H9 (cell line): ENCODE measurements at regions not wholly inside any gene's neighbourhood (a gene's known extent, or its start where the extent isn't known, plus 50 kb on each side); places are given as distances from the start of the nearest gene placed in this dataset.
"Not testable (repeated sequence)": the region's sequence is repeated elsewhere in the genome, so short reads cannot be mapped to it uniquely, and the experiment has no call there.

Experiments
- DNase-seq: peaks from one replicate; pipeline ENCODE4 v3.0.0-alpha.2; 2017
- H2AFZ ChIP-seq: one replicate; pipeline ENCODE4 v1.6.1; 2013; ENCODE audit warnings: mild to moderate bottlenecking, low read length, control low read depth, moderate library complexity
- H2AK5ac ChIP-seq: 2 replicates; pipeline ENCODE4 v1.6.1; 2013; ENCODE audit warnings: low read length, control low read depth, mixed read lengths; ENCODE audit not compliant: insufficient read length
- H2BK120ac ChIP-seq: one replicate; pipeline ENCODE4 v1.6.1; 2013; ENCODE audit warnings: low read depth, mild to moderate bottlenecking, low read length, control low read depth, inconsistent platforms; ENCODE audit not compliant: poor library complexity, severe bottlenecking
- H2BK12ac ChIP-seq: 2 replicates; pipeline ENCODE4 v1.6.1; 2013; ENCODE audit warnings: low read length, control low read depth, mixed read lengths, low read depth; ENCODE audit not compliant: insufficient read length
- H2BK15ac ChIP-seq: 2 replicates; pipeline ENCODE4 v1.6.1; 2013; ENCODE audit warnings: low read depth, low read length, control low read depth
- H2BK20ac ChIP-seq: one replicate; pipeline ENCODE4 v1.6.1; 2013; ENCODE audit warnings: low read depth, mild to moderate bottlenecking, low read length, control low read depth, inconsistent platforms; ENCODE audit not compliant: poor library complexity, severe bottlenecking
- H2BK5ac ChIP-seq: 2 replicates; pipeline ENCODE4 v1.6.1; 2013; ENCODE audit warnings: low read length, control low read depth, mixed read lengths; ENCODE audit not compliant: insufficient read length
- H3K14ac ChIP-seq: 2 replicates; pipeline ENCODE4 v1.6.1; 2013; ENCODE audit warnings: low read length, control low read depth; ENCODE audit not compliant: insufficient read depth
- H3K18ac ChIP-seq: 2 replicates; pipeline ENCODE4 v1.6.1; 2013; ENCODE audit warnings: low read depth, mild to moderate bottlenecking, mixed read lengths, low read length, control low read depth; ENCODE audit not compliant: insufficient read length
- H3K23ac ChIP-seq: 2 replicates; pipeline ENCODE4 v1.6.1; 2013; ENCODE audit warnings: low read length, control low read depth, mixed read lengths, low read depth; ENCODE audit not compliant: insufficient read length
- H3K23me2 ChIP-seq: 2 replicates; pipeline ENCODE4 v1.6.1; 2013; ENCODE audit warnings: low read depth, mild to moderate bottlenecking, mixed read lengths, low read length, control low read depth; ENCODE audit not compliant: insufficient read length, poor library complexity, severe bottlenecking
- H3K27ac ChIP-seq: 2 replicates; pipeline ENCODE4 v1.5.1; 2013; ENCODE audit warnings: low read length, control low read depth, mixed read lengths, low read depth; ENCODE audit not compliant: insufficient read length
- H3K27me3 ChIP-seq: 2 replicates; pipeline ENCODE4 v1.6.1; 2013; ENCODE audit warnings: low read length, control low read depth, inconsistent platforms; ENCODE audit not compliant: insufficient read depth
- H3K4ac ChIP-seq: 2 replicates; pipeline ENCODE4 v1.6.1; 2013; ENCODE audit warnings: low read depth, mild to moderate bottlenecking, control low read depth, inconsistent platforms, low read length, moderate library complexity
- H3K4me1 ChIP-seq: 2 replicates; pipeline ENCODE4 v1.6.1; 2013; ENCODE audit warnings: low read length, control low read depth, inconsistent platforms; ENCODE audit not compliant: insufficient read depth
- H3K4me2 ChIP-seq: 2 replicates; pipeline ENCODE4 v1.6.1; 2013; ENCODE audit warnings: low read length, control low read depth, mixed read lengths; ENCODE audit not compliant: insufficient read length, insufficient read depth
- H3K56ac ChIP-seq: 2 replicates; pipeline ENCODE4 v1.6.1; 2013; ENCODE audit warnings: low read depth, mild to moderate bottlenecking, mixed read lengths, low read length, control low read depth; ENCODE audit not compliant: insufficient read length
- H3K79me1 ChIP-seq: 2 replicates; pipeline ENCODE4 v1.6.1; 2013; ENCODE audit warnings: low read depth, mild to moderate bottlenecking, moderate library complexity, low read length, control low read depth, inconsistent platforms; ENCODE audit not compliant: insufficient read depth, poor library complexity, severe bottlenecking
- H3K79me2 ChIP-seq: 2 replicates; pipeline ENCODE4 v1.6.1; 2013; ENCODE audit warnings: low read length, control low read depth, inconsistent platforms; ENCODE audit not compliant: insufficient read depth
- H3K9ac ChIP-seq: 2 replicates; pipeline ENCODE4 v1.6.1; 2013; ENCODE audit warnings: low read length, control low read depth, mixed read lengths; ENCODE audit not compliant: insufficient read length; ENCODE audit errors: extremely low read depth
- H3K9me3 ChIP-seq: one replicate; pipeline ENCODE4 v1.6.1; 2013; ENCODE audit warnings: low read depth, low read length, inconsistent platforms; ENCODE audit not compliant: control insufficient read depth
- H3T11ph ChIP-seq: one replicate; pipeline ENCODE4 v1.6.1; 2013; ENCODE audit warnings: mild to moderate bottlenecking, low read length, control low read depth, inconsistent platforms
- H4K20me1 ChIP-seq: one replicate; pipeline ENCODE4 v1.6.1; 2013; ENCODE audit not compliant: control insufficient read depth, insufficient read length, insufficient read depth
- H4K5ac ChIP-seq: 2 replicates; pipeline ENCODE4 v1.6.1; 2013; ENCODE audit warnings: low read depth, mild to moderate bottlenecking, mixed read lengths, low read length, control low read depth; ENCODE audit not compliant: insufficient read length
- H4K8ac ChIP-seq: replicated peaks from 2 replicates; pipeline ENCODE4 v1.6.1; 2013; ENCODE audit warnings: low read length, control low read depth, mixed read lengths, low read depth; ENCODE audit not compliant: insufficient read length
- H4K91ac ChIP-seq: 2 replicates; pipeline ENCODE4 v1.6.1; 2013; ENCODE audit warnings: low read depth, mild to moderate bottlenecking, moderate library complexity, mixed read lengths, low read length, control low read depth; ENCODE audit not compliant: insufficient read length
- H3K27ac Mint-ChIP-seq, 3 experiments: 2 replicates in 2 of 3; 3 replicates in 1 of 3; pipeline ENCODE4 v1.8.0; 2020 to 2021; ENCODE audit warnings: mixed read lengths in 3 of 3, mild to moderate bottlenecking in 1 of 3, moderate library complexity in 1 of 3
- H3K27me3 Mint-ChIP-seq: 2 replicates; pipeline ENCODE4 v1.8.0; 2021; ENCODE audit warnings: low read depth, mild to moderate bottlenecking, moderate library complexity, mixed read lengths
- H3K36me3 Mint-ChIP-seq, 3 experiments: 2 replicates in 2 of 3; 3 replicates in 1 of 3; pipeline ENCODE4 v1.8.0; 2020 to 2021; ENCODE audit warnings: low read depth in 3 of 3, mixed read lengths in 3 of 3; ENCODE audit not compliant: insufficient read depth in 1 of 3
- H3K4me1 Mint-ChIP-seq, 2 experiments: 2 replicates each; pipeline ENCODE4 v1.8.0; 2020; ENCODE audit warnings: mixed read lengths in 2 of 2
- H3K4me3 Mint-ChIP-seq, 2 experiments: 2 replicates in 1 of 2; 3 replicates in 1 of 2; pipeline ENCODE4 v1.8.0; 2020 to 2021; ENCODE audit warnings: mild to moderate bottlenecking in 2 of 2, mixed read lengths in 2 of 2, moderate library complexity in 1 of 2
- H3K9me3 Mint-ChIP-seq, 2 experiments: 2 replicates in 1 of 2; 3 replicates in 1 of 2; pipeline ENCODE4 v1.8.0; 2020; ENCODE audit warnings: mild to moderate bottlenecking in 2 of 2, mixed read lengths in 2 of 2, moderate library complexity in 1 of 2
- WGBS: extraction: QIAGEN DNeasy Blood & Tissue Kit; methylation state at CpG from one replicate; pipeline ENCODE4 v1.1.7; 2013; ENCODE audit warnings: missing lambda C conversion rate, low lambda C conversion rate, mixed read lengths; ENCODE audit not compliant: insufficient read length; ENCODE audit errors: extremely low coverage; 5-methylcytosine and 5-hydroxymethylcytosine counted together
- TF ChIP-seq, protein P1 (sequence below): fragments of 200-600 bp; sonication (generic); conservative IDR thresholded peaks from 3 replicates; pipeline ENCODE4 v1.8.0; 2021; ENCODE audit warnings: antibody characterized with exemption, mild to moderate bottlenecking

DNA sequence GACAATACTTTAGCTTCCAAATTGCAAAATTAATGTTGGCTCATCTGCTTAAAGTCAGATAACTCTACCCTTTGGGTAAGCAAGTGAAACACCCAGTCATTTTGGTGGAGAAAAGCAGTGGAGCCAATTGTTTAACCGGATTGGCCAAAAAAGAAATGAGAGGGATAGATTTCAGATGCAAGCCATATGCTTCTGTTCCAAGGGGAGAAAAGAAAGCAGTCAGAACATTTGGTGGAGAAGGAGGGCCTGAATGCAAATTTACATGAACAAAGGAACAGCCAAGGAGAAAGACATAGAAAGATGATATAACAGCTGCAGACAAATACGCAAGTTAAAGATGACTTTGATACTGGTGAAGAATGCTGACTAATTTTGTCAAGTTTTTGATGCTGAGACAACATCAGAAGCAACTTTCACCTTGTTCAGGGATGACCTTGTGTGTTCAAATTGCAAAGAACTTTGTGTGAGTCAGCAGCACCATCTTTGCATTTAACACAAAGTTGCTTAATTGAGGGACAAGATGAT lies 173.1 kb downstream of the TGFB2 start:
- Mint-ChIP-seq H3K4me1 (peaks cover 11 to 13% of the 10 kb centered on the region in 2 experiments), H3K27ac (no peak overlapping the region), H3K27me3 (no peaks in the 10 kb centered on the region), H3K36me3 (no peaks in the 10 kb centered on the region), H3K4me3 (no peak overlapping the region), H3K9me3 (no peaks in the 10 kb centered on the region)
- no peak overlapping the region for H4K8ac ChIP-seq
- H2AK5ac ChIP-seq, result no peak overlapping the region
- H3K4me2 ChIP-seq, result no peak overlapping the region
- no peak overlapping the region for H2BK5ac ChIP-seq
- no peaks in the 10 kb centered on the region for H3K79me2 ChIP-seq
- no peak overlapping the region for H2BK15ac ChIP-seq
- no peak overlapping the region for H3K27ac ChIP-seq
- H2BK12ac ChIP-seq, result no peak overlapping the region
- no peak overlapping the region for H2BK20ac ChIP-seq
- no CpG with 5 or more reads among the region's 2 CpGs for WGBS
- no peak for DNase-seq
- H3K27me3 ChIP-seq, result no peaks in the 10 kb centered on the region
- H3K9ac ChIP-seq, result no peak overlapping the region
- H4K91ac ChIP-seq, result no peak overlapping the region
- H3K23me2 ChIP-seq, result no peaks in the 10 kb centered on the region
- H3K4ac ChIP-seq, result no peak overlapping the region
- H3K14ac ChIP-seq, result no peak overlapping the region
- H2BK120ac ChIP-seq, result no peak overlapping the region
- H3K79me1 ChIP-seq, result no peaks in the 10 kb centered on the region
- no peaks in the 10 kb centered on the region for H3K9me3 ChIP-seq
- no peak overlapping the region for H4K5ac ChIP-seq
- H3K4me1 ChIP-seq, result no peaks in the 10 kb centered on the region
- no peak overlapping the region for H3K23ac ChIP-seq
- H3K18ac ChIP-seq, result no peak overlapping the region
- TF ChIP-seq, protein P1, sequence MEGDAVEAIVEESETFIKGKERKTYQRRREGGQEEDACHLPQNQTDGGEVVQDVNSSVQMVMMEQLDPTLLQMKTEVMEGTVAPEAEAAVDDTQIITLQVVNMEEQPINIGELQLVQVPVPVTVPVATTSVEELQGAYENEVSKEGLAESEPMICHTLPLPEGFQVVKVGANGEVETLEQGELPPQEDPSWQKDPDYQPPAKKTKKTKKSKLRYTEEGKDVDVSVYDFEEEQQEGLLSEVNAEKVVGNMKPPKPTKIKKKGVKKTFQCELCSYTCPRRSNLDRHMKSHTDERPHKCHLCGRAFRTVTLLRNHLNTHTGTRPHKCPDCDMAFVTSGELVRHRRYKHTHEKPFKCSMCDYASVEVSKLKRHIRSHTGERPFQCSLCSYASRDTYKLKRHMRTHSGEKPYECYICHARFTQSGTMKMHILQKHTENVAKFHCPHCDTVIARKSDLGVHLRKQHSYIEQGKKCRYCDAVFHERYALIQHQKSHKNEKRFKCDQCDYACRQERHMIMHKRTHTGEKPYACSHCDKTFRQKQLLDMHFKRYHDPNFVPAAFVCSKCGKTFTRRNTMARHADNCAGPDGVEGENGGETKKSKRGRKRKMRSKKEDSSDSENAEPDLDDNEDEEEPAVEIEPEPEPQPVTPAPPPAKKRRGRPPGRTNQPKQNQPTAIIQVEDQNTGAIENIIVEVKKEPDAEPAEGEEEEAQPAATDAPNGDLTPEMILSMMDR, result no peak
- no peak overlapping the region for H2AFZ ChIP-seq
- no peaks in the 10 kb centered on the region for H4K20me1 ChIP-seq
- H3K56ac ChIP-seq, result no peak overlapping the region
- no peak overlapping the region for H3T11ph ChIP-seq

DNA sequence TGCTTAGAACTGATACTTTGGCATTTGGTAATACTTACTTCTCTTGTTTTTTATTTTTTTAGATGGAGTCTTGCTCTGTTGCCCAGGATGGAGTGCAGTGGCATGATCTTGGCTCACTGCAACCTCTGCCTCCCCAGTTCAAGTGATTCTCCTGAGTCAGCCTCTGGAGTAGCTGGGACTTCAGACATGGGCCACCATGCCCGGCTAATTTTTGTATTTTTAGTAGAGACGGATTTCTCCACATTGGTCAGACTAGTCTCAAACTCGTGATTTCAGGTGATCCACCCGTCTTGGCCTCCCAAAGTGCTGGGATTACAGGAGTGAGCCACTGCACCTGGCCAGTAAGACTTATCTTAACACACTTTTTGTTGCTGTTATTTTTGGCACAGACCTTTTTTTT lies 175.5 kb downstream of the TGFB2 start:
- not testable (repeated sequence) for H3K36me3 Mint-ChIP-seq, H3K27me3 ChIP-seq, H4K5ac ChIP-seq, H3K4me2 ChIP-seq, H3K9me3 Mint-ChIP-seq, H3K23me2 ChIP-seq, H3K9me3 ChIP-seq, DNase-seq, H2BK12ac ChIP-seq, H2BK20ac ChIP-seq, H2AFZ ChIP-seq, H3K4me1 ChIP-seq, H3K4ac ChIP-seq, H3T11ph ChIP-seq, H4K8ac ChIP-seq, H3K18ac ChIP-seq, H3K27ac Mint-ChIP-seq, H3K27ac ChIP-seq, H3K4me3 Mint-ChIP-seq, H3K23ac ChIP-seq, H2BK5ac ChIP-seq, H3K14ac ChIP-seq, H3K56ac ChIP-seq, H3K79me1 ChIP-seq, H2AK5ac ChIP-seq, H2BK120ac ChIP-seq, H3K79me2 ChIP-seq, H4K91ac ChIP-seq, H3K9ac ChIP-seq, H3K27me3 Mint-ChIP-seq, H4K20me1 ChIP-seq, H2BK15ac ChIP-seq
- peaks cover 11 to 19% of the 10 kb centered on the region in 2 experiments for H3K4me1 Mint-ChIP-seq
- no CpG with 5 or more reads among the region's 4 CpGs for WGBS
